ENCODE measurements at regions not wholly inside any gene's neighbourhood (a gene's known extent, or its start where the extent isn't known, plus 50 kb on each side); places are given as distances from the start of the nearest gene placed in this dataset.

GRCh38 chrX:99010957-99011356, 1399.1 kb downstream of the PCDH19 start:
- FAIRE-seq, result no peak
- no peak overlapping the region for H3K4ac ChIP-seq (replicated peaks; ENCODE audit: insufficient read length, low read depth, low read length)
- H3K36me3 ChIP-seq (ENCODE audit: control insufficient read depth in 2 of 4, insufficient read depth in 4 of 4, low read length in 3 of 4), result no peaks in the 10 kb centered on the region
- no peak overlapping the region for H3K27ac ChIP-seq (ENCODE audit: low read depth, low read length)
- no peak overlapping the region for H3K14ac ChIP-seq (ENCODE audit: insufficient read length)
- H3K79me2 ChIP-seq (ENCODE audit: control insufficient read depth in 1 of 2, insufficient read depth in 2 of 2, low read length in 2 of 2), result no peaks in the 10 kb centered on the region
- no peaks in the 10 kb centered on the region for H4K20me1 ChIP-seq (replicated peaks in 1 of 2; ENCODE audit: control insufficient read depth in 1 of 2, insufficient read depth in 2 of 2, low read length in 2 of 2)
- H2BK120ac ChIP-seq (replicated peaks; ENCODE audit: low read depth, low read length), result no peak overlapping the region
- H3K9me3 ChIP-seq (ENCODE audit: insufficient read depth in 2 of 2, low read depth in 1 of 2, low read length in 1 of 2), result no peaks in the 10 kb centered on the region
- no peak overlapping the region for H3K4me2 ChIP-seq (ENCODE audit: insufficient read depth in 1 of 2, low read depth in 2 of 2, low read length in 2 of 2)
- ChIA-PET POLR2A (ENCODE audit: partially characterized antibody) (no interaction called here), CTCF (ENCODE audit: partially characterized antibody) (no interaction called here)
- no peaks in the 10 kb centered on the region for H3K79me1 ChIP-seq (ENCODE audit: low read depth, low read length)
- no peak overlapping the region for H2BK5ac ChIP-seq (ENCODE audit: low read depth, low read length)
- no peaks in the 10 kb centered on the region for H3K23me2 ChIP-seq (ENCODE audit: low read depth, low read length)
- TF ChIP-seq NANOG (IDR thresholded peaks at IDR 0.05; ENCODE audit: insufficient read depth, low read depth, low read length, poor library complexity, severe bottlenecking) (no peak), BCL11A (IDR thresholded peaks at IDR 0.05; ENCODE audit: low read depth in 2 of 2, low read length in 2 of 2) (no peak), RXRA (IDR thresholded peaks at IDR 0.05; ENCODE audit: insufficient read depth, low read depth, low read length) (no peak), ATF3 (IDR thresholded peaks at IDR 0.05; ENCODE audit: insufficient read depth, low read depth, low read length) (no peak), RAD21 (IDR thresholded peaks at IDR 0.05 in 1 of 2, conservative IDR thresholded peaks at IDR 0.05 in 1 of 2; ENCODE audit: low read depth in 2 of 2, low read length in 2 of 2) (no peak)
- H4K5ac ChIP-seq (ENCODE audit: insufficient read length, low read depth, low read length), result no peak overlapping the region
- no peak overlapping the region for H2BK15ac ChIP-seq (ENCODE audit: low read length)
- no peak overlapping the region for H2AK5ac ChIP-seq (ENCODE audit: low read depth, low read length)
- H3K4me3 ChIP-seq (ENCODE audit: extremely low read depth in 1 of 4, insufficient read depth in 2 of 4, low read depth in 3 of 4, low read length in 4 of 4), result no peak overlapping the region
- H4K91ac ChIP-seq (replicated peaks; ENCODE audit: insufficient read length, low read length), result no peak overlapping the region
- H2AFZ ChIP-seq (ENCODE audit: low read length), result no peak overlapping the region
- DNase-seq (ENCODE audit: low read depth in 1 of 2, low spot score in 2 of 2), result no peak
- H4K8ac ChIP-seq (ENCODE audit: extremely low read depth, insufficient read depth, low read length), result no peak overlapping the region
- no peak overlapping the region for H3K23ac ChIP-seq (ENCODE audit: insufficient read length)
- no peak overlapping the region for H3K56ac ChIP-seq (replicated peaks; ENCODE audit: insufficient read length, low read depth, low read length)
- no peaks in the 10 kb centered on the region for H3K27me3 ChIP-seq (replicated peaks in 1 of 4; ENCODE audit: control insufficient read depth in 3 of 4, extremely low read depth in 1 of 4, insufficient read depth in 3 of 4, low read length in 3 of 4)
- no peaks in the 10 kb centered on the region for H3K4me1 ChIP-seq (replicated peaks in 1 of 4; ENCODE audit: control insufficient read depth in 3 of 4, insufficient read depth in 4 of 4, low read length in 3 of 4)
- H2BK20ac ChIP-seq (ENCODE audit: low read length), result no peak overlapping the region
- H3K9ac ChIP-seq (replicated peaks in 1 of 4; ENCODE audit: extremely low read depth in 1 of 4, low read depth in 3 of 4, low read length in 3 of 4), result no peak overlapping the region
- no peak overlapping the region for H3K18ac ChIP-seq (ENCODE audit: extremely low read depth, low read length)
- no peak overlapping the region for H2BK12ac ChIP-seq (ENCODE audit: low read depth, low read length)

Data from H1 (cell line).